NCI-H226 (cell line): ENCODE measurements at regions not wholly inside any gene's neighbourhood (a gene's known extent, or its start where the extent isn't known, plus 50 kb on each side); places are given as distances from the start of the nearest gene placed in this dataset.

Experiments used
- DNase-seq: peaks from one replicate; pipeline ENCODE4 v3.0.0-alpha.2; 2015

- peak; percentile 17 for DNase-seq
Observed at GRCh38 chr12:24069532-24070395, 120.3 kb upstream of the SOX5 start.

- DNase-seq: peak; percentile 71
Observed at GRCh38 chr12:24066865-24067264, 117.4 kb upstream of the SOX5 start.

GRCh38 chr12:24066097-24066496, 116.6 kb upstream of the SOX5 start:
- DNase-seq: no peak

GRCh38 chr12:24062642-24063245, 113.3 kb upstream of the SOX5 start:
- peak; percentile 9 for DNase-seq

- no peak for DNase-seq
Observed at GRCh38 chr12:24060089-24060488, 110.6 kb upstream of the SOX5 start.

- no peak for DNase-seq
Observed at GRCh38 chr12:24057920-24058476, 108.5 kb upstream of the SOX5 start.

GRCh38 chr12:24055747-24056146, 106.3 kb upstream of the SOX5 start:
- DNase-seq: no peak

GRCh38 chr12:24054416-24054815, 104.9 kb upstream of the SOX5 start:
- no peak for DNase-seq

GRCh38 chr12:24049728-24050127, 100.3 kb upstream of the SOX5 start:
- no peak for DNase-seq

GRCh38 chr12:24049101-24049500, 99.6 kb upstream of the SOX5 start:
- no peak for DNase-seq

GRCh38 chr12:24048446-24048845, 99.0 kb upstream of the SOX5 start:
- no peak for DNase-seq

- no peak for DNase-seq
Observed at GRCh38 chr12:24047326-24047725, 97.9 kb upstream of the SOX5 start.

- DNase-seq: peak; percentile 11
Observed at GRCh38 chr12:24045816-24046257, 96.4 kb upstream of the SOX5 start.

GRCh38 chr12:24044941-24045703, 95.7 kb upstream of the SOX5 start:
- DNase-seq: no peak

- no peak for DNase-seq
Observed at GRCh38 chr12:24042651-24043050, 93.2 kb upstream of the SOX5 start.

GRCh38 chr12:24039113-24039525, 89.6 kb upstream of the SOX5 start:
- DNase-seq: peak; percentile 53

GRCh38 chr12:24038211-24038997, 88.9 kb upstream of the SOX5 start:
- no peak for DNase-seq

GRCh38 chr12:24036438-24037216, 87.2 kb upstream of the SOX5 start:
- no peak for DNase-seq

- DNase-seq: no peak
Observed at GRCh38 chr12:24034894-24035293, 85.4 kb upstream of the SOX5 start.

GRCh38 chr12:24034160-24034559, 84.7 kb upstream of the SOX5 start:
- DNase-seq: no peak

GRCh38 chr12:24027352-24027751, 77.9 kb upstream of the SOX5 start:
- no peak for DNase-seq
